Vagina (tissue), 2 donors: ENCODE measurements at regions not wholly inside any gene's neighbourhood (a gene's known extent, or its start where the extent isn't known, plus 50 kb on each side); places are given as distances from the start of the nearest gene placed in this dataset.
"Not testable (repeated sequence)": the region's sequence is repeated elsewhere in the genome, so short reads cannot be mapped to it uniquely, and the experiment has no call there.

Experiments
- DNase-seq, 2 donors: peaks; one replicate each; pipeline ENCODE4 v3.0.0-alpha.2; 2017; ENCODE audit errors: extremely low spot score in 2 of 2
- H3K27ac ChIP-seq: fragments of 200-600 bp; sonication (generic); one replicate; pipeline ENCODE4 v1.5.1; 2019
- H3K27me3 ChIP-seq: fragments of 200-600 bp; sonication (generic); one replicate; pipeline ENCODE4 v1.5.1; 2019
- H3K36me3 ChIP-seq, 2 donors: fragments of 200-600 bp; sonication (generic); one replicate each; pipeline ENCODE4 v1.5.1; 2017 to 2019
- H3K4me1 ChIP-seq: fragments of 200-600 bp; sonication (generic); one replicate; pipeline ENCODE4 v1.5.1; 2019
- H3K4me3 ChIP-seq, 2 donors: fragments of 200-600 bp; sonication (generic); 1 replicate in 1 of 2; 2 replicates in 1 of 2; pipeline ENCODE4 v1.5.1; 2016 to 2019
- H3K9me3 ChIP-seq: fragments of 200-600 bp; sonication (generic); one replicate; pipeline ENCODE4 v1.5.1; 2019
- CTCF ChIP-seq, 3 experiments: fragments of 450-650 bp in 2 of 3; fragments of 200-600 bp in 1 of 3; sonication (generic) in 1 of 3; IDR thresholded peaks; one replicate each; pipeline ENCODE4 v1.5.1; 2017 to 2019; ENCODE audit warnings: antibody characterized with exemption in 3 of 3, mild to moderate bottlenecking in 2 of 3, moderate library complexity in 2 of 3
- POLR2A ChIP-seq, 2 donors: fragments of 450-650 bp; IDR thresholded peaks; one replicate each; pipeline ENCODE4 v1.6.1; 2017; ENCODE audit warnings: antibody characterized with exemption in 2 of 2, mild to moderate bottlenecking in 2 of 2, moderate library complexity in 2 of 2
- POLR2AphosphoS5 ChIP-seq, 2 donors: sonication (generic); formaldehyde crosslinking; IDR thresholded peaks; one replicate each; pipeline ENCODE4 v1.9.0; 2017; ENCODE audit warnings: antibody characterized with exemption in 2 of 2, mild to moderate bottlenecking in 2 of 2, low read depth in 1 of 2; ENCODE audit not compliant: insufficient read depth in 1 of 2
- intact Hi-C: fragments of 100-400 bp; cut with DNase I; formaldehyde crosslinking; loops from one replicate; pipeline ENCODE4 v1.15.1; 2023

- Histone ChIP-seq H3K36me3 (no peaks in the 10 kb centered on the region), H3K4me1 (no peaks in the 10 kb centered on the region), H3K27me3 (no peaks in the 10 kb centered on the region), H3K9me3 (peaks cover 2% of the 10 kb centered on the region), H3K27ac (no peak overlapping the region), H3K4me3 (no peak overlapping the region)
- TF ChIP-seq POLR2A (IDR thresholded peaks at IDR 0.05) (no peak), POLR2AphosphoS5 (IDR thresholded peaks at IDR 0.05; ENCODE audit: insufficient read depth in 1 of 2, low read depth in 1 of 2) (no peak), CTCF (IDR thresholded peaks at IDR 0.05) (no peak)
- intact Hi-C loops, result no loop called here
- DNase-seq, result no peak
Observed at GRCh38 chr17:31629696-31630470, 229.2 kb downstream of the COPRS start.

- Histone ChIP-seq H3K4me3 (no peak overlapping the region), H3K9me3 (peaks cover 7% of the 10 kb centered on the region), H3K27ac (no peak overlapping the region), H3K4me1 (no peaks in the 10 kb centered on the region), H3K27me3 (no peaks in the 10 kb centered on the region), H3K36me3 (no peaks in the 10 kb centered on the region)
- intact Hi-C loops, result no loop called here
- no peak for DNase-seq
- no peak for TF ChIP-seq CTCF (IDR thresholded peaks at IDR 0.05)
- no peak for TF ChIP-seq POLR2A (IDR thresholded peaks at IDR 0.05)
- TF ChIP-seq POLR2AphosphoS5 (IDR thresholded peaks at IDR 0.05; ENCODE audit: insufficient read depth in 1 of 2, low read depth in 1 of 2), result no peak
Observed at GRCh38 chr17:31627960-31628359, 231.1 kb downstream of the COPRS start.

- no peak for DNase-seq
- Histone ChIP-seq H3K27ac (no peak overlapping the region), H3K9me3 (peaks cover 7% of the 10 kb centered on the region), H3K4me3 (no peak overlapping the region), H3K4me1 (no peaks in the 10 kb centered on the region), H3K36me3 (no peaks in the 10 kb centered on the region), H3K27me3 (no peaks in the 10 kb centered on the region)
- intact Hi-C loops, result no loop called here
- TF ChIP-seq POLR2A (IDR thresholded peaks at IDR 0.05) (no peak), CTCF (IDR thresholded peaks at IDR 0.05) (no peak), POLR2AphosphoS5 (IDR thresholded peaks at IDR 0.05; ENCODE audit: insufficient read depth in 1 of 2, low read depth in 1 of 2) (no peak)
Observed at GRCh38 chr17:31623990-31624389, 232.5 kb downstream of the RAB11FIP4 start.

GRCh38 chr17:31622500-31622899 is 231.0 kb downstream of the RAB11FIP4 start:
- no peak for TF ChIP-seq POLR2A (IDR thresholded peaks at IDR 0.05)
- no peak for TF ChIP-seq POLR2AphosphoS5 (IDR thresholded peaks at IDR 0.05; ENCODE audit: insufficient read depth in 1 of 2, low read depth in 1 of 2)
- no peak for TF ChIP-seq CTCF (IDR thresholded peaks at IDR 0.05)
- peaks cover 7% of the 10 kb centered on the region for H3K9me3 ChIP-seq
- H3K36me3 ChIP-seq, result no peaks in the 10 kb centered on the region
- H3K4me1 ChIP-seq, result no peaks in the 10 kb centered on the region
- DNase-seq, result no peak
- no peak overlapping the region for H3K4me3 ChIP-seq
- H3K27me3 ChIP-seq, result no peaks in the 10 kb centered on the region
- H3K27ac ChIP-seq, result no peak overlapping the region
- intact Hi-C loops, result no loop called here

- DNase-seq, result no peak
- Histone ChIP-seq H3K9me3 (peaks cover 7% of the 10 kb centered on the region), H3K27me3 (no peaks in the 10 kb centered on the region), H3K36me3 (no peaks in the 10 kb centered on the region), H3K4me1 (no peaks in the 10 kb centered on the region), H3K27ac (no peak overlapping the region), H3K4me3 (no peak overlapping the region)
- TF ChIP-seq POLR2A (IDR thresholded peaks at IDR 0.05) (no peak), CTCF (IDR thresholded peaks at IDR 0.05) (no peak), POLR2AphosphoS5 (IDR thresholded peaks at IDR 0.05; ENCODE audit: insufficient read depth in 1 of 2, low read depth in 1 of 2) (no peak)
- intact Hi-C loops, result no loop called here
Observed at GRCh38 chr17:31621566-31621965, 230.1 kb downstream of the RAB11FIP4 start.

GRCh38 chr17:31611053-31611452 is 219.6 kb downstream of the RAB11FIP4 start:
- H3K9me3 ChIP-seq, H3K27ac ChIP-seq, H3K4me1 ChIP-seq, H3K27me3 ChIP-seq, H3K4me3 ChIP-seq, H3K36me3 ChIP-seq, intact Hi-C loops, DNase-seq: not testable (repeated sequence)
